OCI-LY3 (cell line): ENCODE measurements at regions not wholly inside any gene's neighbourhood (a gene's known extent, or its start where the extent isn't known, plus 50 kb on each side); places are given as distances from the start of the nearest gene placed in this dataset.

Source experiments
- CTCF ChIP-seq: fragments of 200-600, 300-600 bp; sonication (generic); IDR thresholded peaks from 2 replicates; pipeline ENCODE4 v1.5.1; 2014; ENCODE audit warnings: antibody characterized with exemption, low read length, low read depth
- EZH2phosphoT487 ChIP-seq: fragments of 200-600 bp; shearing (Covaris generic); IDR thresholded peaks from 2 replicates; pipeline ENCODE4 v1.6.1; 2018; ENCODE audit warnings: antibody characterized with exemption, mixed run types, low read depth

- TF ChIP-seq CTCF = no peak
- TF ChIP-seq EZH2phosphoT487 = no peak
Measured at GRCh38 chr12:42639556-42639955, 50.0 kb upstream of the PRICKLE1 start.
